Caco-2 (cell line): ENCODE measurements at regions not wholly inside any gene's neighbourhood (a gene's known extent, or its start where the extent isn't known, plus 50 kb on each side); places are given as distances from the start of the nearest gene placed in this dataset.

Source experiments
- BruUV-seq: library from RNA; stranded (reverse); fragments of 400-500 nt; replicated peaks from 2 replicates; lab custom pipeline; 2021; lab: Mats Ljungman, UMichigan
- CTCF ChIA-PET: fragments of 300-600 bp; sonication (Branson Sonifier 250); formaldehyde crosslinking; loops from one replicate; lab custom pipeline; 2022; ENCODE audit warnings: antibody characterized with exemption; lab: Charles Lee
- POLR2A ChIA-PET: fragments of 300-600 bp; sonication (Branson Sonifier 250); formaldehyde crosslinking; loops from one replicate; lab custom pipeline; 2022; ENCODE audit warnings: antibody characterized with exemption; lab: Charles Lee
- DNase-seq, 2 experiments: peaks; one replicate each; pipeline versions ENCODE4 v3.0.0 to v3.0.0-alpha.2; 2020 to 2022
- H3K27me3 ChIP-seq: replicated peaks from 2 replicates; pipeline ENCODE4 v1.6.0; 2011; ENCODE audit warnings: low read length; ENCODE audit not compliant: control insufficient read depth, insufficient read depth
- H3K36me3 ChIP-seq: 2 replicates; pipeline ENCODE4 v1.5.1; 2011; ENCODE audit warnings: low read length; ENCODE audit not compliant: control insufficient read depth, insufficient read depth
- H3K4me1 ChIP-seq: fragments of 250-450 bp; sonication (Bioruptor Pico); 2 replicates; pipeline ENCODE4 v1.5.1; 2020; ENCODE audit warnings: mild to moderate bottlenecking
- H3K4me3 ChIP-seq: 2 replicates; pipeline ENCODE4 v1.5.1; 2011; ENCODE audit warnings: low read depth, mild to moderate bottlenecking, control low read depth, low read length
- H3K9me3 ChIP-seq: fragments of 250-450 bp; sonication (Bioruptor Pico); 2 replicates; pipeline ENCODE4 v1.5.1; 2020; ENCODE audit warnings: mild to moderate bottlenecking, moderate library complexity
- H3K27ac Mint-ChIP-seq: one replicate; pipeline ENCODE4 v1.8.0; 2022; ENCODE audit warnings: mixed read lengths; ENCODE audit not compliant: unreplicated experiment
- H3K27me3 Mint-ChIP-seq: one replicate; pipeline ENCODE4 v1.8.0; 2022; ENCODE audit warnings: mixed read lengths; ENCODE audit not compliant: insufficient read depth, unreplicated experiment
- H3K36me3 Mint-ChIP-seq: one replicate; pipeline ENCODE4 v1.8.0; 2022; ENCODE audit warnings: mild to moderate bottlenecking, mixed read lengths; ENCODE audit not compliant: insufficient read depth, unreplicated experiment
- H3K4me1 Mint-ChIP-seq: one replicate; pipeline ENCODE4 v1.8.0; 2022; ENCODE audit warnings: low read depth, mixed read lengths; ENCODE audit not compliant: unreplicated experiment
- H3K4me3 Mint-ChIP-seq: one replicate; pipeline ENCODE4 v1.8.0; 2022; ENCODE audit warnings: mild to moderate bottlenecking, moderate library complexity, mixed read lengths; ENCODE audit not compliant: unreplicated experiment
- H3K9me3 Mint-ChIP-seq: one replicate; pipeline ENCODE4 v1.8.0; 2022; ENCODE audit warnings: mixed read lengths; ENCODE audit not compliant: unreplicated experiment
- CTCF ChIP-seq, 2 experiments: fragments of 200-600 bp in 1 of 2; IDR thresholded peaks; 1 replicate in 1 of 2; 2 replicates in 1 of 2; pipeline versions ENCODE4 v1.5.1 to v1.8.0; 2011 to 2022; ENCODE audit warnings: antibody characterized with exemption in 1 of 2, control low read depth in 1 of 2, inconsistent platforms in 1 of 2, low read depth in 1 of 2, low read length in 1 of 2, mild to moderate bottlenecking in 1 of 2, moderate library complexity in 1 of 2; ENCODE audit not compliant: insufficient read depth in 1 of 2, severe bottlenecking in 1 of 2, unreplicated experiment in 1 of 2
- intact Hi-C: fragments of 100-400 bp; cut with micrococcal nuclease; formaldehyde crosslinking; loops from one replicate; pipeline ENCODE4 v1.10.0; 2022; ENCODE audit not compliant: unreplicated experiment

DNA sequence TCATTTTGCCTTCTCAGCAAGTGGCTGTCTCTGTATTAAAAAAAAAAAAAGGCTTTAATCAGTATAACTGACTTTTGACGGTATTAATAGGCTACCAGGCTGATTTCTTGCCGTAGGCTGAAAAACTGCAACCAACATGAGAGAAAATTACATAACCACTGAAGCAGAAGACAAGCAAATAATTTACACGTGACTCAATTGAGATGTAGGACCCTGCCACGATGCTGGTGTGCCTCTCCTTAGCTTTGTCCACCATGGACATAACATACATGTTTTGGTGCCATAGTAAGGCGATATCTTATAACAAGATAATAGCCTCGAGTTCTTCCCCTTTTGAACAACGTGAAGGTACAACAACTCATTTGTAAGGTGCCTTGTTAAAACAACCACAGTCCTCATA is 88.7 kb upstream of the GRIP1 start:
- Histone ChIP-seq H3K4me3 (no peak overlapping the region), H3K9me3 (no peaks in the 10 kb centered on the region), H3K27me3 (no peaks in the 10 kb centered on the region), H3K36me3 (no peaks in the 10 kb centered on the region), H3K4me1 (no peaks in the 10 kb centered on the region)
- ChIA-PET CTCF (no interaction called here), POLR2A (no interaction called here)
- BruUV-seq = no TSS peak
- Mint-ChIP-seq H3K9me3 (no peaks in the 10 kb centered on the region), H3K27ac (no peak overlapping the region), H3K4me1 (no peaks in the 10 kb centered on the region), H3K27me3 (peaks cover 5% of the 10 kb centered on the region), H3K36me3 (no peaks in the 10 kb centered on the region), H3K4me3 (no peak overlapping the region)
- no peak for DNase-seq
- intact Hi-C loops = no loop called here
- TF ChIP-seq CTCF (IDR thresholded peaks at IDR 0.05; ENCODE audit: insufficient read depth in 1 of 2, low read depth in 1 of 2, low read length in 1 of 2, severe bottlenecking in 1 of 2, unreplicated experiment in 1 of 2) = no peak

- H3K4me3 Mint-ChIP-seq = no peak overlapping the region
These were observed 89.4 kb upstream of the GRIP1 start for GRCh38 chr12:66768293-66768692.

DNA sequence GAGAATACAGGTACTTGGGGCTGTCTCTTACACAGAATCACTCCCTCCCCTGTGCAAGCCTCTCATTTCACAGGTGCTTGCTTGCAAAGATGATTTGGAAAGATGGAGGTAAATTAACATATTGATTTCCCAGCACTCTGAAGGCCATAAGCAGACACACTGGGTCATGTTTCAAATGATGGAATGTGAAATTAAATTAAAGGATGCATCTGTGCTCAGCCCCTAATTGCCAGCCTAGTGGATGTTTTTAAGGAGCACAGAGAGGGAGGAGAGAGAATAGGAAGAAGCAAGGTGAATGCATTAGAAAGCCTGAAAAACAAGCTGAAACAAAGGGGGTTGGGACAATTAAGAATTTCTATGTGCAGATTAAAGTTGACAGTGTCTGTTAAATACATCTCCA is 96.1 kb upstream of the GRIP1 start:
- no TSS peak for BruUV-seq
- Mint-ChIP-seq H3K27ac (no peak overlapping the region), H3K9me3 (no peaks in the 10 kb centered on the region), H3K4me3 (no peak overlapping the region), H3K4me1 (no peaks in the 10 kb centered on the region), H3K27me3 (peaks cover 15% of the 10 kb centered on the region), H3K36me3 (no peaks in the 10 kb centered on the region)
- H3K4me1 ChIP-seq = no peaks in the 10 kb centered on the region
- TF ChIP-seq CTCF (IDR thresholded peaks at IDR 0.05; ENCODE audit: insufficient read depth in 1 of 2, low read depth in 1 of 2, low read length in 1 of 2, severe bottlenecking in 1 of 2, unreplicated experiment in 1 of 2) = no peak
- H3K27me3 ChIP-seq = no peaks in the 10 kb centered on the region
- no peaks in the 10 kb centered on the region for H3K36me3 ChIP-seq
- no peak for DNase-seq
- ChIA-PET POLR2A (no interaction called here), CTCF (no interaction called here)
- H3K9me3 ChIP-seq = no peaks in the 10 kb centered on the region
- intact Hi-C loops = no loop called here
- H3K4me3 ChIP-seq = no peak overlapping the region

More at GRCh38 chr12:66768293-66768692, 89.4 kb upstream of the GRIP1 start:
- CTCF ChIA-PET = no interaction called here
- BruUV-seq = no TSS peak
- H3K9me3 Mint-ChIP-seq = no peaks in the 10 kb centered on the region
- Histone ChIP-seq H3K9me3 (no peaks in the 10 kb centered on the region), H3K36me3 (no peaks in the 10 kb centered on the region), H3K27me3 (no peaks in the 10 kb centered on the region), H3K4me1 (no peaks in the 10 kb centered on the region), H3K4me3 (no peak overlapping the region)
- DNase-seq = no peak
- H3K36me3 Mint-ChIP-seq = no peaks in the 10 kb centered on the region
- POLR2A ChIA-PET = no interaction called here
- H3K27me3 Mint-ChIP-seq = peaks cover 5% of the 10 kb centered on the region
- H3K27ac Mint-ChIP-seq = no peak overlapping the region
- TF ChIP-seq CTCF (IDR thresholded peaks at IDR 0.05; ENCODE audit: insufficient read depth in 1 of 2, low read depth in 1 of 2, low read length in 1 of 2, severe bottlenecking in 1 of 2, unreplicated experiment in 1 of 2) = no peak
- intact Hi-C loops = no loop called here
- H3K4me1 Mint-ChIP-seq = no peaks in the 10 kb centered on the region
